Osteoblast (primary cell): ENCODE measurements at regions not wholly inside any gene's neighbourhood (a gene's known extent, or its start where the extent isn't known, plus 50 kb on each side); places are given as distances from the start of the nearest gene placed in this dataset.
A peak's percentile ranks its signal among the peaks of the same experiment; 100 is the strongest.

Experiments used
- DNase-seq: peaks from one replicate; pipeline ENCODE4 v3.0.0; 2011; ENCODE audit warnings: low spot score, mixed read lengths; ENCODE audit not compliant: insufficient read length; ENCODE audit errors: missing footprints
- H2AFZ ChIP-seq: 2 replicates; pipeline ENCODE4 v1.6.0; 2011; ENCODE audit warnings: mild to moderate bottlenecking, low read length
- H3K27ac ChIP-seq: 2 replicates; pipeline ENCODE4 v1.5.1; 2011; ENCODE audit warnings: mild to moderate bottlenecking, low read depth, low read length, moderate library complexity
- H3K27me3 ChIP-seq: 2 replicates; pipeline ENCODE4 v1.6.0; 2012; ENCODE audit warnings: mild to moderate bottlenecking, control low read depth, inconsistent platforms, low read length, moderate library complexity; ENCODE audit not compliant: insufficient read depth
- H3K36me3 ChIP-seq: 2 replicates; pipeline ENCODE4 v1.5.1; 2011; ENCODE audit warnings: mild to moderate bottlenecking, low read length, control low read depth, moderate library complexity; ENCODE audit not compliant: insufficient read depth
- H3K4me1 ChIP-seq: 2 replicates; pipeline ENCODE4 v1.5.1; 2011; ENCODE audit warnings: mild to moderate bottlenecking, low read length, control low read depth, moderate library complexity; ENCODE audit not compliant: insufficient read depth
- H3K4me2 ChIP-seq: 2 replicates; pipeline ENCODE4 v1.6.0; 2011; ENCODE audit warnings: mild to moderate bottlenecking, low read length; ENCODE audit not compliant: insufficient read depth
- H3K4me3 ChIP-seq: fragments of 200-600 bp; sonication (generic); 3 replicates; pipeline ENCODE4 v1.5.1; 2012; ENCODE audit warnings: mild to moderate bottlenecking, low read length, inconsistent platforms; ENCODE audit not compliant: insufficient read depth
- H3K79me2 ChIP-seq: 2 replicates; pipeline ENCODE4 v1.6.0; 2012; ENCODE audit warnings: mild to moderate bottlenecking, low read length, control low read depth, inconsistent platforms; ENCODE audit not compliant: insufficient read depth
- H3K9me3 ChIP-seq: 2 replicates; pipeline ENCODE4 v1.5.1; 2011; ENCODE audit warnings: low read depth, low read length, control low read depth
- H4K20me1 ChIP-seq: 2 replicates; pipeline ENCODE4 v1.6.0; 2012; ENCODE audit warnings: mild to moderate bottlenecking, low read length, control low read depth; ENCODE audit not compliant: insufficient read depth
- CTCF ChIP-seq: IDR thresholded peaks from 2 replicates; pipeline ENCODE4 v1.5.1; 2011; ENCODE audit warnings: mild to moderate bottlenecking, low read depth, low read length, moderate library complexity; ENCODE audit errors: extremely low read depth

DNA sequence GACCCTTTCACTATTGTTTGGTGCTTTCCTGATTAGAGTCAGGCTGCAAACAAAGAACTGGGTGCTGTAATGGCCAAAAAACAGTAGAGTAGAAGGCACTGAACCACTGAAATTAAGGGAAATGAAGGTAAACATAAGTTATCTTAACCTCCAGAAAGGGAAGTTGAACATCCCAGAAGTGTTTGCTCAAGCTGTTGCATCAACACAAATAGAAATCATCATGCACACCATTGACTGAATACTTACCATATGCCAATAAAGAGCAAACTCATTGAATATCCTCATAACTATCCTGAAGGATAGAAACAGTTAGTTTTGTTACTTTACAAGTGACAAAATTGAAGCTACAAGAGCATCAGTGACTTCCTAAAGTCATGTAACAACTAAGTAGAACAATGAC lies 477.4 kb upstream of the CHST9 start:
- no peak for DNase-seq
- Histone ChIP-seq H2AFZ (no peak overlapping the region), H3K27ac (no peak overlapping the region), H3K4me1 (peaks cover 23% of the 10 kb centered on the region), H3K4me3 (no peak overlapping the region), H3K36me3 (no peaks in the 10 kb centered on the region), H4K20me1 (no peaks in the 10 kb centered on the region), H3K79me2 (no peaks in the 10 kb centered on the region), H3K9me3 (no peaks in the 10 kb centered on the region), H3K27me3 (no peaks in the 10 kb centered on the region), H3K4me2 (no peak overlapping the region)
- TF ChIP-seq CTCF, result no peak

DNA sequence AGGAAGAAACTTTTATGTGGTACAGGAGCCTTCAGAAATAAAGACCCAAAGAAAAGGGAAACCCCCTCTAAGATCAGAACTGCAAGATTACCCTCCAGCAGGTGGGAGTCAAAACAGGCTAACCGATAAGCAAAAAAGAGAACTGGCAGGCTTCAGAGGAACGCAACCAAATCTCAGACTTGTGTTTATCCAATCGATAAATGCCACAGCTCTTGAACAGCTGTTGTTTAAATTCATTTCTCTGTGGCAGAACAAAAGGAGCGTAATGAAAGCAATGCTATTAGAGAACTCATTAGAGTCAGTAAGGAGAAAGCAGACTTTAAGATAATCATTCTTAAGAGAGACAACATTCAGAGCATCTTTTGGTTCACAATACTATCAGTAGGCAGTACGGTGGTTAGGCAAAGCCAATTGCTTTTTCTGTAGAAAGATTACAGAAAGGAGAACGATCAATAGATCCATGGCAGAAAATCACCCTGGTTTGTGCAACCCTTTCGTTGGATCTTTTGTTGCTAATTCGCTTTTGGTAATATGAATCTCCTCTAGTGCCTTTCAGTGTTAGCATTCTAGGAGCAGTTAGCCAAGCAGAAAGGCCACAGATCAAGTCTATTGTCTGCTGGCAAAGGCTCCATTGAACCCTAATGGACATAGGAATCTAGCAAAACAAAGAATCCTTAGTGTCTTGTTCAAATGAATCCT lies 476.4 kb upstream of the CHST9 start:
- H3K27me3 ChIP-seq, result no peaks in the 10 kb centered on the region
- H3K4me3 ChIP-seq, result no peak overlapping the region
- H3K4me2 ChIP-seq, result no peak overlapping the region
- no peak overlapping the region for H3K27ac ChIP-seq
- no peaks in the 10 kb centered on the region for H3K79me2 ChIP-seq
- H3K4me1 ChIP-seq, result peaks cover 17% of the 10 kb centered on the region
- H2AFZ ChIP-seq, result no peak overlapping the region
- no peaks in the 10 kb centered on the region for H4K20me1 ChIP-seq
- DNase-seq, result no peak
- no peaks in the 10 kb centered on the region for H3K9me3 ChIP-seq
- no peaks in the 10 kb centered on the region for H3K36me3 ChIP-seq
- TF ChIP-seq CTCF, result no peak

DNA sequence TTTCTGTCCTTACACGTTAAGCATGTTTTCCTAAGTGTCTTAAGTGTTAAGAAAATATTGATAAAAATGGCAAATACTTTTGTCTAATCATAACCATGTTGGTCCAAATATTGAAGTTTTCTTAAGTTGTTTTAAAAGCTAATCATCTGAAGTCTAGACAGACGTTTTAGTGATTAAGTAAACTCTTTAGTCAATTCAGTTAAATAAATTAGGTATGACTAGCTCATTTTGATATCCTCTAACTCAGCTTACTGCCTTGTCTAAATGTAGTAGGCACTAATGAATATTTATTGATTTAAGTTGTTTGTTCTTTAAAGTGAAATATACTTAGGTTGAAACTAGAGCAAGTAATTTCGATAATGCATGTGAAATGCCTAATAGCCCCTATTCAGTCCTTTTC lies 471.8 kb upstream of the CHST9 start:
- Histone ChIP-seq H3K4me3 (no peak overlapping the region), H3K4me2 (peak overlapping the region; percentile 14), H3K36me3 (no peaks in the 10 kb centered on the region), H3K9me3 (no peaks in the 10 kb centered on the region), H3K79me2 (no peaks in the 10 kb centered on the region), H3K27ac (no peak overlapping the region), H4K20me1 (no peaks in the 10 kb centered on the region), H3K27me3 (peaks cover 3% of the 10 kb centered on the region), H3K4me1 (peaks cover 6% of the 10 kb centered on the region), H2AFZ (no peak overlapping the region)
- no peak for TF ChIP-seq CTCF
- DNase-seq, result no peak

GRCh38 chr18:27656167-27656778 lies 471.2 kb upstream of the CHST9 start:
- Histone ChIP-seq H3K9me3 (no peaks in the 10 kb centered on the region), H2AFZ (no peak overlapping the region), H3K79me2 (no peaks in the 10 kb centered on the region), H3K27ac (no peak overlapping the region), H3K4me1 (peaks cover 6% of the 10 kb centered on the region), H3K4me3 (no peak overlapping the region), H3K36me3 (no peaks in the 10 kb centered on the region), H3K4me2 (peak overlapping the region; percentile 14), H4K20me1 (no peaks in the 10 kb centered on the region), H3K27me3 (peaks cover 3% of the 10 kb centered on the region)
- no peak for TF ChIP-seq CTCF
- DNase-seq, result no peak
